ENCODE measurements at regions not wholly inside any gene's neighbourhood (a gene's known extent, or its start where the extent isn't known, plus 50 kb on each side); places are given as distances from the start of the nearest gene placed in this dataset.

GRCh38 chr7:149608168-149608567 is 110.6 kb upstream of the ZNF746 start:
- DNase-seq (ENCODE audit: low read depth, low spot score) (no peak), FAIRE-seq (no peak)
- Histone ChIP-seq H4K20me1 (ENCODE audit: control insufficient read depth, extremely low read depth, insufficient read depth, low read length) (no peaks in the 10 kb centered on the region), H3K9me1 (ENCODE audit: control insufficient read depth, extremely low read depth, insufficient read depth, low read length) (no peaks in the 10 kb centered on the region), H3K79me2 (ENCODE audit: control insufficient read depth, insufficient read depth, low read length) (peaks cover 7% of the 10 kb centered on the region), H3K4me2 (ENCODE audit: control insufficient read depth, extremely low read depth, insufficient read depth, low read depth, low read length) (no peak overlapping the region), H3K9me3 (ENCODE audit: control insufficient read depth, low read depth, low read length) (no peaks in the 10 kb centered on the region), H3K9ac (ENCODE audit: control insufficient read depth, extremely low read depth, insufficient read depth, low read length) (no peak overlapping the region), H3K27ac (ENCODE audit: control insufficient read depth, insufficient read depth, low read length) (no peak overlapping the region), H3K36me3 (ENCODE audit: control insufficient read depth in 2 of 2, extremely low read depth in 1 of 2, insufficient read depth in 2 of 2, low read length in 2 of 2) (peaks cover 24 to 31% of the 10 kb centered on the region in 2 experiments), H2AFZ (ENCODE audit: control insufficient read depth, low read length) (no peak overlapping the region), H3K4me1 (ENCODE audit: control insufficient read depth, extremely low read depth, insufficient read depth, low read length) (no peaks in the 10 kb centered on the region), H3K27me3 (ENCODE audit: control insufficient read depth, extremely low read depth, insufficient read depth, low read length) (no peaks in the 10 kb centered on the region), H3K4me3 (ENCODE audit: control insufficient read depth in 2 of 3, extremely low read depth in 1 of 3, insufficient read depth in 2 of 3, low read depth in 1 of 3, low read length in 3 of 3) (no peak overlapping the region)
- no peak for TF ChIP-seq EZH2 (IDR thresholded peaks at IDR 0.05; ENCODE audit: low read length)
- no peak for TF ChIP-seq CTCF (optimal IDR thresholded peaks at IDR 0.05 in 1 of 3, IDR thresholded peaks at IDR 0.05 in 1 of 3, conservative IDR thresholded peaks at IDR 0.05 in 1 of 3; ENCODE audit: extremely low read depth in 1 of 3, insufficient read depth in 2 of 3, low read length in 3 of 3)
- dilution Hi-C loops (cut with MboI; ENCODE audit: extremely low pct_ligation_motif_present, low sequenced_read_pairs), result no loop called here

- DNase-seq (ENCODE audit: low read depth, low spot score) (no peak), FAIRE-seq (no peak)
- no peak overlapping the region for H2AFZ ChIP-seq (ENCODE audit: control insufficient read depth, low read length)
- peaks cover 7% of the 10 kb centered on the region for H3K79me2 ChIP-seq (ENCODE audit: control insufficient read depth, insufficient read depth, low read length)
- H3K36me3 ChIP-seq (ENCODE audit: control insufficient read depth in 2 of 2, extremely low read depth in 1 of 2, insufficient read depth in 2 of 2, low read length in 2 of 2), result peaks cover 19 to 30% of the 10 kb centered on the region in 2 experiments
- no peak overlapping the region for H3K4me3 ChIP-seq (ENCODE audit: control insufficient read depth in 2 of 3, extremely low read depth in 1 of 3, insufficient read depth in 2 of 3, low read depth in 1 of 3, low read length in 3 of 3)
- no peak overlapping the region for H3K4me2 ChIP-seq (ENCODE audit: control insufficient read depth, extremely low read depth, insufficient read depth, low read depth, low read length)
- H3K9me3 ChIP-seq (ENCODE audit: control insufficient read depth, low read depth, low read length), result no peaks in the 10 kb centered on the region
- TF ChIP-seq CTCF (optimal IDR thresholded peaks at IDR 0.05 in 1 of 3, IDR thresholded peaks at IDR 0.05 in 1 of 3, conservative IDR thresholded peaks at IDR 0.05 in 1 of 3; ENCODE audit: extremely low read depth in 1 of 3, insufficient read depth in 2 of 3, low read length in 3 of 3) (no peak), EZH2 (IDR thresholded peaks at IDR 0.05; ENCODE audit: low read length) (no peak)
- dilution Hi-C loops (cut with MboI; ENCODE audit: extremely low pct_ligation_motif_present, low sequenced_read_pairs), result no loop called here
- no peak overlapping the region for H3K27ac ChIP-seq (ENCODE audit: control insufficient read depth, insufficient read depth, low read length)
- H4K20me1 ChIP-seq (ENCODE audit: control insufficient read depth, extremely low read depth, insufficient read depth, low read length), result no peaks in the 10 kb centered on the region
- H3K9ac ChIP-seq (ENCODE audit: control insufficient read depth, extremely low read depth, insufficient read depth, low read length), result no peak overlapping the region
- no peaks in the 10 kb centered on the region for H3K9me1 ChIP-seq (ENCODE audit: control insufficient read depth, extremely low read depth, insufficient read depth, low read length)
- H3K27me3 ChIP-seq (ENCODE audit: control insufficient read depth, extremely low read depth, insufficient read depth, low read length), result no peaks in the 10 kb centered on the region
- no peaks in the 10 kb centered on the region for H3K4me1 ChIP-seq (ENCODE audit: control insufficient read depth, extremely low read depth, insufficient read depth, low read length)
Observed at GRCh38 chr7:149607683-149608082, 110.1 kb upstream of the ZNF746 start.
